Epidermal melanocyte (primary cell): ENCODE measurements at regions not wholly inside any gene's neighbourhood (a gene's known extent, or its start where the extent isn't known, plus 50 kb on each side); places are given as distances from the start of the nearest gene placed in this dataset.

Experiments used
- DNase-seq: peaks from one replicate; pipeline ENCODE4 v3.0.0; 2011; ENCODE audit warnings: low spot score; ENCODE audit not compliant: insufficient read length

DNA sequence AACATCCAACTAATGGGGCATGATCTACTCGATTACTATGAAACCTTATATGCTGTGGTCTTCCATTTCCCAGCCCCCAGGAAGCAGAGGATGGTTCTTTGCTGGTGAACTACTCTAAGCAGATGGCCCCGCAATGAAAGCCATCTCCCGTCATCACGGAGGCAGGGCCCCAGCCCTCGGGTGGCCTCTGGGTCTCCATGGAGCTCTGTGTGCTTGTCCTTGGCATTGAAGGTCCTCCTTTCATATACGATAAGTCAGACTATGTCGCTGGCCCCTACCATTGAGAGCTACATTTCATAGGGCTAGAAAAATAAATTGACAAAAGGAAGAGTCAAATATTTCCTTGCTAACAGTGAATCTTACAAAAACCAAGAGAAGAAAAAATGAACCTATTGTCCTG lies 416.8 kb downstream of the CMPK2 start:
- no peak for DNase-seq

DNA sequence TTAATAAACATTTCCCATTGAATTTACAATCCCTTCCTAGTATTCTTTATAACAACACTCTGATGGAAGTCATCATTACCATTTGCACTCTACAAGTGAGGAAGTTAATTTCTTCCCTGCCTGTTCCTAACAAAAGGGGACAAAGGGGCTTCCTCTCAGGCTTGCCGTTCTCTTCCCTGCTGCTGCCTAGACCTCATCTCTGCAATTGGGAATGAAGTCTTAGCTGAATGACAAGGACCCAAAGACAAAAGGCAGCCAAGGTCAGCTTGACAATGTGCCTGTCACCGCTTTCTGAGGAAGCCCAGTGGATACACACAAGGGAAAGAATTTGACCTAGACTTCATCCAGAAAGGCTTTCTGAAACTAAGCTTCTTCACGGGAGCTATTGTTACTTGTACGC lies 416.4 kb downstream of the CMPK2 start:
- DNase-seq = no peak

DNA sequence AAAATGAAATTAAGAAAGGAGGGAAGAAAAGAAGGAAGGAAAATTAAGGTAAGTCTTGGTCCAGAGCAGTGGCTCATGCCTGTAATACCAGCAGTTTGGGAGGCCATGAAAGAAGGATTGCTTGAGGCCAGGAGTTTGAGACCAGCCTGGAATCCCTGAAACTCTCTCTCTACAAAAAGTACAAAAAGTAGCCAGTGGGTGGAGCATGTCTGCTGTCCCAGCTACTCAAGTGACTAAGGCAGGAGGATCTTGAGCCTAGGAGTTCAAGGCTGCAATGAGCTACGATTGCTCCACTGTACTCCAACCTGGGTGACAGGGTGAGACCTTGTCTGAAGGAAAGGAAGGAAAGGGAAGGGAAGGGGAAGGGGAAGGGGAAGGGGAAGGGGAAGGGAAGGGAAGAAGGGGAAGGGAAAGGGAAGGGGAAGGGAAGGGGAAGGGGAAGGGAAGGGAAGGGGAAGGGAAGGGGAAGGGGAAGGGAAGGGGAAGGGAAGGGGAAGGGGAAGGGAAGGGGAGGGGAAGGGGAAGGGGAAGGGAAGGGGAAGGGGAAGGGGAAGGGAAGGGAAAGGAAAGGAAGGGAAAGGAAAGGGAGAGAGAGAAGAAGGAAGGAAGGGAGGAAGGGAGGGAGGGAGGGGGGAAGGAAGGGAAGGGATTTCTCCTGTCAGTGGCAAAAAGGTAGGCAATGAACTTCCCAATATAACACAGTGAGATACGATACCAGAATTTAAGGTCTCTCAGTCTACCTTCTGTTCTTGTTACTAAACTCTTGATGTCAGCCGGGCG lies 412.8 kb downstream of the CMPK2 start:
- no peak for DNase-seq

DNA sequence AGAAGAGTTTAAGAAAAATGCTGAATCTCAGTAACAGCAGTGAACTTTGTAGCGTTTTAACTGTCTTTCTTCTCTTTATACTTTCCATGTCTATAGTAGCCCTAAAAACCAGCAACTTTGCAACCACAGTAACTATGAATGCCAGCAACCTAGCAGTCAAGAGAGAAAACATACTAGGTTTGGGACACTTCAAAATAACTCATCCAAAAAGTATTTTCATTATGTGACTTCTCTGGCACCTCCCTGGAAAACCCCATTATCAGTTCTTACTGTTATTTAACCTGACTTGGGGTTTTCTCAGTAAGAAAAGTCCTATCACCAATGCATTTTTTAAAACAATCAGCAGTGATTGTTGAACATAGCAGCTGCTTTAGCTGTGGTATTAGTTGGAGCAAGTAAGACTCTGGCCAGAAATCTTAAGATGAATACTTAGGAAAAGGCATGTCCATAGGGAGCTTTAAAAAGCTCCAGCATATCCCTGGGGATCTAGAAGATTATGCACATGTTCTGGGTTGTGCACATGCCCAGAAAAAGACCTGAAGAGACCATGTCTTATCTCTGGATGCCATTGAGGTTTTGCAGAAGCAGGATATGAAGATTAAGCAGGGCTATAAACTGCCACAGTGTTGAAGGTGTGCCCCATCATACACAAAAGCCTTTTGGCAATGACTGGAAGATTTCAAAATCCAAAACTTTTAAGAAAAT lies 411.3 kb downstream of the CMPK2 start:
- no peak for DNase-seq

- no peak for DNase-seq
Observed at GRCh38 chr2:6459138-6459537, 406.6 kb downstream of the CMPK2 start.

DNA sequence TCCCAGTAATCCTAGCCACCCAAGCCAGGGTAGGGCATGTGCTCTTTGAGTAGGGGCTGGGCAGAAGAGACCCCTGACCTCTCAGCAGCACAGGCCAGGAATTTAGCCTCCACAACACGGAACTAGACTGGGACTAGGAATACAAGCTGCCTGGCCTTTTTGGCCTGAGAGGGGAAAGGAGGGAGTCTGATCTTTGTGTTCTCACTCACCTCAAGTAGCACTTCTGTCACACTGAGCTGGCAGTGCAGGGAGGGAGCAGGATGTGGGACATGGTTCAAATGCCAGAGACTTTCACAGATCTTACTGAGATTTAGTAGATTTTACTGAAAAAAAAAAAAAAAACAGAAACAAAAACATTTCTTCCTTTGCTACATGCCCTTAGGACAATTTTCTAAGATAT lies 395.2 kb downstream of the CMPK2 start:
- DNase-seq = no peak

- no peak for DNase-seq
Observed at GRCh38 chr2:6471419-6471818, 394.3 kb downstream of the CMPK2 start.

- DNase-seq = no peak
Observed at GRCh38 chr2:6474161-6475140, 391.3 kb downstream of the CMPK2 start.

DNA sequence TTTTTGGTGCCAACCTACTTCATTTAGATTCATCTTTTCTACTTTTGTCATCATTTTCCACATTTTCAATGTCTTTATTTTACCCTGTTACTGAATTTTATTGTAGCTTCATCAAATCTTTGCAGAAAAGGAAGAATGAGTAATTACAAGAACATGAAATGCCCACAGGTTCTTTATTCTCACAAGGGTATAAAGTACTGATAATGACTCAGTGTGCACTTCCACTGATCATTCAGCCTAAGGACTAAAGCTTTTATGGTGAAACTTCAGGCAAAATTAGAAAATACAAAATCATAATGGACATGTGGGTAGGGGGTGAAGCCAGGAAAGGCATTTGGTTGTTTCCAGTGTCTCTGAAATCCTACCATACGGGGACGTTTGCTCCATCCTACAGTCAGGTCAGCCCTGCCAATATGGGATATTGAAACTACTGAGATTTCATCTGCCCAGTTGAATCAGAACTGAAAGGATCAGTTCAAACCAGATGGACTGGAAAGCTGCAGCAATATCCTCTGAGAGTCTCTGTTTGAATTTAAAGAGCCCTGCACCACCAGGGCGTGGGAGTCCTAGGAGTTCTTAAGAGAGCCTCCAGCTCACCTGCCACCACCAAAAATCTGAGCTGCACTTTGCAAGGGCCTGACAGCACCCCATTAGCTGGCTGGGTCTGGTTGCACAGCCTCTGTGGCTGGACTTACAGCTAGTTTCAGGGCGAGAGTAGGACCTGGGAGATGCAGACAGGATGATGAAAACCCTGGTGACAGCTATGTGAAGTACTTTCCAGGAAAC lies 390.4 kb downstream of the CMPK2 start:
- no peak for DNase-seq

GRCh38 chr2:6480514-6480913 lies 385.2 kb downstream of the CMPK2 start:
- DNase-seq = no peak

DNA sequence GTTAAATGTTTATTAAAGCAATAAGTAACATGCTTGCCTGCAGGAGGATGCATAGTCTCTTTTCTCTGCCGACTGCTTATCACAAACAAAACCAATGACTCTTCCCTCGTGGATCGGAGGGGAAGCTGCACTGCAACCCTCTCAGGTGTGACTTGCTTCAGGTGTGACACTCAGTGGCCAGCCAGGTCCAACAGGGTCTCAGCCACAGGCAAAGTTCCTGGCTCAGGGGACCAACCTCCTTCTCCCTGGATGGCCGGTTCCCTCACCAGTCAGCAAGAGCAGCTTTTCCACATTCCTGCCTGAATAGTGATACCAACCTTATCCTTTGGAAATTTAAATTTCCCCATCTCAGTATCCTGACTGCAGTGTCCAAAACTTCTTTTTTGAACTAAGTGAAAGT lies 383.5 kb downstream of the CMPK2 start:
- DNase-seq = no peak

- no peak for DNase-seq
Observed at GRCh38 chr2:6487765-6488164, 377.9 kb downstream of the CMPK2 start.

DNA sequence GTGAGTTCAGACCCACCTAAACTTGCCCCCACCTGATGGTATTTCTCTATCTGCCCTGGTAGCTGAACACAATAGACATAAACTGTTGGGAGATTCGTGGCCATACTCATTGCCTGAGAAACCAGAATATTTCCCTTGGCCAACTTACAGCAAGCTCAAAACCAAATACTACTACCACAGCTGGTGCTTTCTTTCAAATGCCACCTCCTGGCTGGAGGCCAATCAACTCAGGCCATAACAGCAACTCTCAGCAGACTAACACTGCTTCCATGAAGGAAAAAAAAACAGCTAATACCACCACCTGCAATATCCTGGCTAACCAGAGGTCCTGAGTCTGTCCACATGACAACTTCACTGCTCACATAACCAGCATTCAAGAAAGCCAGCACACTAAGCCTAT lies 373.1 kb downstream of the CMPK2 start:
- DNase-seq = no peak

GRCh38 chr2:6493266-6493665 lies 372.4 kb downstream of the CMPK2 start:
- no peak for DNase-seq

DNA sequence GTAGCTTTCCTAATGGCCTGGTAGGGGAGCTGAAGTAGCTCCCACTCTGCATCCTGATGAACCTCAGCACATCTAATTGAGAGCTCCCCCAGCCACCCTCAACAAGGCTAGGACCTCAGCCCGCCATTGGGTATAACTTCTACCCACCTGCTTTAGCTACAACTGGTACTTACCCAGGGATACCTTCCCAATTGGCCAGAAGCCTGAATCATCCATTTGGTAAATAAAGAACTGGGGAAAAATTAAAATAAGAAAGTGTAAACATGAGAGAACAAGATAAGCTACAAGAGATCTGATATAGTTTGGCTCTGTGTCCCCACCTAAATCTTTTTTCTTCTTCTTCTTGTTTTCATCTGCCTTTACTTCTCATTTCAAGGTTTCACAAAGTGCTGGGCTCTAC lies 372.0 kb downstream of the CMPK2 start:
- no peak for DNase-seq

- DNase-seq = no peak
Observed at GRCh38 chr2:6495466-6495865, 370.2 kb downstream of the CMPK2 start.

- DNase-seq = no peak
Observed at GRCh38 chr2:6496376-6496775, 369.3 kb downstream of the CMPK2 start.

- no peak for DNase-seq
Observed at GRCh38 chr2:6497048-6497447, 368.7 kb downstream of the CMPK2 start.

GRCh38 chr2:6498841-6499240 lies 366.9 kb downstream of the CMPK2 start:
- no peak for DNase-seq

DNA sequence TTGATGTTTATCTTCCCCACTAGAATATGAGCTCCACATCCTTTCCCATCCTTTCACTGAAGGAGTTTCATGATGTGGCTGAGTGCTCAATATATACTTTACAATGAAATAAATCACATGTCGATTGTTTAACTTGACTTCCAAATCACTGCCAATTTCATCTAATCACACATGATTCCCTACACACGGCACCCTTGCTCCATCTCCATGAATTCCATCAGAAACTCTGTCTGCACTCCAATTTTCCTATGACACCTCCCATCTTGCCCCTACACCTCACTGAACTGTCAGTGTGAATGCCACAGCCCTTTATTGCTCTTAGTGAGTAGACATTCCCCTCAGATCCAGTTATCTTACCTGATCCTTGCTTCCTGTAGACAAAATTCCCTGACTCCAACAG lies 366.0 kb downstream of the CMPK2 start:
- no peak for DNase-seq

DNA sequence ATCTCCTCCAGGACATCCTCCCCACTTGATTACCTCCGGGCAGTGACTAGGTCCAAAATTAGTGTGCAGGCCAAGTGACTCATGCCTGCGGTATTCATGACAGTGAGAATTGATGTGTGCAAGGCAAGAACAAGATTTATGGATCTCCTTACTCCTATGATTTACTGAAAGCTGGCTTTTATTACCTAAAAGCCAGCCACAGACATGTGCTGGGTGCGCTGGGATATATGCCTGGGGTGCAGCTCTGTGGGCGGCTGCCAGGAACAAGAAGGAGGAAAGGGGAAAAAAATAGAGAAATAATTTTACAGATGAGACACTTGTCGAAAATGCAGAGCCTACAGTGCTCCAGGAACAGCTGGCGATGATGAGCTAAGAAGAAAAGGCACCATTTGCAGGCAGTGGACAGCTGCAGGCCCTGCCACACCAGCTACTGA lies 359.3 kb downstream of the CMPK2 start:
- no peak for DNase-seq
